Activated T-cell treated with anti-CD3 and anti-CD28 coated beads, Interleukin-2, amount 50 U/mL, for 72 hours (primary cell): ENCODE measurements at regions not wholly inside any gene's neighbourhood (a gene's known extent, or its start where the extent isn't known, plus 50 kb on each side); places are given as distances from the start of the nearest gene placed in this dataset.

Experiments used
- ATAC-seq, 2 donors: fragments of 150-1000 bp; cut with Tn5 transposase; replicated peaks in 1 of 2; 2 replicates each; pipeline ENCODE4 v1.10.0; 2021; ENCODE audit warnings: moderate library complexity in 2 of 2, mild to moderate bottlenecking in 1 of 2
- DNase-seq, 2 donors: peaks; one replicate each; pipeline ENCODE4 v3.0.0; 2021 to 2022; ENCODE audit warnings: mixed read lengths in 1 of 2
- H3K27ac Mint-ChIP-seq: one replicate; pipeline ENCODE4 v1.8.0; 2022; ENCODE audit warnings: mild to moderate bottlenecking, moderate library complexity, mixed read lengths
- H3K27me3 Mint-ChIP-seq: one replicate; pipeline ENCODE4 v1.8.0; 2022; ENCODE audit warnings: low read depth, mixed read lengths
- H3K36me3 Mint-ChIP-seq, 2 donors: one replicate each; pipeline ENCODE4 v1.8.0; 2022; ENCODE audit warnings: mixed read lengths in 2 of 2, mild to moderate bottlenecking in 1 of 2; ENCODE audit not compliant: insufficient read depth in 2 of 2
- H3K4me1 Mint-ChIP-seq: one replicate; pipeline ENCODE4 v1.8.0; 2022; ENCODE audit warnings: low read depth, mixed read lengths
- H3K4me3 Mint-ChIP-seq, 2 donors: one replicate each; pipeline ENCODE4 v1.8.0; 2022; ENCODE audit warnings: mild to moderate bottlenecking in 2 of 2, mixed read lengths in 2 of 2, moderate library complexity in 2 of 2
- H3K9me3 Mint-ChIP-seq, 2 donors: one replicate each; pipeline ENCODE4 v1.8.0; 2022; ENCODE audit warnings: mixed read lengths in 2 of 2

DNA sequence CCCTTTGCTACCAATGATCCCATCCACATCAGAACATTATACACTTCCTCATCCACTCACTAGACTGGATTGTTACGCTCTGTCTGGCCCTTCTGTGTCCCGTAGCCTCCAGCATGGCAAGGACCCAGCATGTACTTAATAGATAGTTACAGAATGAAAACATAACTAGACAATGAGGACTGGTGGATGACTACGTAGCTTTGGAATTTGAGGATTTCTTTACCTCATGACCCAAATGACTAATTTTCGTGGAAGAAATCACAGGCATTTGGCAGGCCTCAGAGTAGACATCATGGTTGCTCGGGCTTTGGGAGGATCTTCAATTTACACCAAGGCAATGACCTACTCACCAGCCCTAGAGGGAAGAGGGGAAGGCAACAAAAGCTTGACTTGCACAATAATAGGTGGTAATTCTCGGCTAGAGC is 299.8 kb downstream of the TLE1 start:
- H3K27ac Mint-ChIP-seq: no peak overlapping the region

DNA sequence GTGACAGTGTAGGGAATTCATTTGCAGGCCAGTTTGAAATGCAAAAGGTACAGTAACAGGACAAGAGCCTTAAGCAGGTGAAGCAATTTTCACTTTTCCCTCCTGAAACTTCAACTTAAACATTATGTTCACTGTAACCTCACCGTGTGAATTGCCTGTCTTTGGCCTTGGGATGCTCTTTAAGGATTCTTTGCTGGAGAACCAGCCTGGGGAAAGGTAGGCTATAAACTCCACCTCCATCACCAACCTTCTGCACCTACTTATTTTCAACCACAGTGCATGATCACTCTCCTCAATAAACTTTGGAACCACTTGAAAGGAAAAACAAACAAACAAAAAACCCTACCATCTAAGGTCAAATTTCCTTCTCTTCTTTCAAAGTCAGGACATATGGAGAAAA is 300.5 kb downstream of the TLE1 start:
- Mint-ChIP-seq H3K4me1 (no peaks in the 10 kb centered on the region), H3K4me3 (no peak overlapping the region), H3K9me3 (peaks cover 6 to 9% of the 10 kb centered on the region in 2 donors), H3K27ac (no peak overlapping the region), H3K36me3 (no peaks in the 10 kb centered on the region), H3K27me3 (no peaks in the 10 kb centered on the region)
- DNase-seq (no peak), ATAC-seq (no peak)

More for the DNA sequence above, 299.8 kb downstream of the TLE1 start:
- ATAC-seq (no peak), DNase-seq (no peak)
- Mint-ChIP-seq H3K9me3 (peaks cover 6 to 8% of the 10 kb centered on the region in 2 donors), H3K4me1 (no peaks in the 10 kb centered on the region), H3K27me3 (no peaks in the 10 kb centered on the region), H3K4me3 (no peak overlapping the region), H3K36me3 (no peaks in the 10 kb centered on the region)

DNA sequence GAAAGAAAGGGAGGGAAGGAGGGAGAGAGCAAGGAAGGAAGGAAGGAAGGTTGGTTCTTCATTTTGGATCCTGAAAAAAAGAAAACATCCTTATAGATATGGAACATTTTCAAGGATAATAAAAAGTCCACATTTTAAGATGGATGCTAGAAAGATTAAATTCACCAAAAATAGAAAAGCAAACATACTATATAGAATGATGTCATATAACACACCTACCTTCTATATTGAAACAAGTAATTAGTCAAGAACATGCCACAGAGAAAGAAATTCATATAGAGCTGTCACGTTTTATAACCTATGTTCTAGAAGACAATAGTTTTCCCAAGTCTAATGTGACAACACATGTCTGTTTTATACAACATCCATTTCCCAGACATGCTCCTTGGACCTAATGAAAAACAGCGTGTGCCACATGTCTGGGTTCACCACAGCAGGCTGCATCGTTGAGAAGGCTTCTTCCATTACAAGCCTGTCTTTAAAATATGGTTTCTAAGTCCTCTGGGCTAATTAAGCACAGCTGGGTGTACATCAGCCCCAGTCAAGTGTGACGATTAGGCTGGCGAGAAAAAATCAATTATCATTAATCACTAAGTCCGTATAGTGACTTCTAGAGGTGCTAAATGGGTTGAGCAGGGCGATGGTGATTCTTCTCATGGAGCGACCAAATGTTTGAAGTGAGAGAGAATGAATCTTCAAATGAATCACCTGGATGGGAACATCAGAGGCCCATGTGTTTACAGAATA is 301.8 kb downstream of the TLE1 start:
- DNase-seq (no peak), ATAC-seq (no peak)
- no peaks in the 10 kb centered on the region for H3K27me3 Mint-ChIP-seq
- no peak overlapping the region for H3K4me3 Mint-ChIP-seq
- no peaks in the 10 kb centered on the region for H3K36me3 Mint-ChIP-seq
- peaks cover 6 to 9% of the 10 kb centered on the region in 2 donors for H3K9me3 Mint-ChIP-seq
- no peak overlapping the region for H3K27ac Mint-ChIP-seq
- H3K4me1 Mint-ChIP-seq: no peaks in the 10 kb centered on the region

DNA sequence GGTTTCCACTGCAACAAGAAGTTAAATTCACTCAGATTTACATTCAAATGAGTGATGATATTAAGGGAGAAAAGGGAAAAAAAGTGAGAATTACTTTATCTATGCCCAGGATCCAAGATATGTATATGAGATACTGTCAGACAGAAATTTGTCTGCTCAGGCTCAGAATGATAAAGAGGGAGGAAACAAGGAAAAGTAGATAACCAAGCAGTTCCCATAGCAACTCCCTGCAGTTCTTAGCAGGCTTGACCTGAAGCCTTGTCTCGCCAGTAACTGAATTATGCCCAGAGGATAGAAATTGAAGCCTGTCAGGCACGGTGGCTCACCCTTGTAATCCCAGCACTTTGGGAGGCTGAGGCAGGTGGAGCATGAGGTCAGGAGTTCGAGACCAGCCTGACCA is 304.4 kb downstream of the TLE1 start:
- Mint-ChIP-seq H3K27ac (no peak overlapping the region), H3K27me3 (peaks cover 9% of the 10 kb centered on the region), H3K9me3 (peaks cover 2 to 6% of the 10 kb centered on the region in 2 donors), H3K36me3 (no peaks in the 10 kb centered on the region), H3K4me1 (no peaks in the 10 kb centered on the region), H3K4me3 (no peak overlapping the region)
- no peak for ATAC-seq
- DNase-seq: no peak

DNA sequence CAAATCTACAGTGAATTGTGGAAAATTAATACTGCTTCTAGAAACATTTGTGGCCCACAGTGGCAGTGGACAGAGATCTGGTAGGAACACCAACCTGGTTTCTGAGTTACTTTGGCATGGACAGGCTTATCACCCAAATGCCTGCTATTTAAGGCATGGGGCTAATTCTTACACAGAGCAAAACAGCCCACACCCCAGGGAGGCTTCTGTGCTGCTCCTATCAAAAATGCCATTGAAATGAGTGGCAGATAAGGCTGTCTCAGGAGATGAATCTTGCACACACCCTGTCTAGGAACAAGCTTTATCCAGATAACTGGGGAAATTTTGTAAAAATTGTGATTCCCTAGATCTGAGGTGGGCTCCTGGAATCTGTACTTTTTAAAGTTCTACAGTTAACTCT is 307.1 kb downstream of the TLE1 start:
- H3K9me3 Mint-ChIP-seq: peaks cover 2 to 4% of the 10 kb centered on the region in 2 donors
- no peak overlapping the region for H3K4me3 Mint-ChIP-seq
- no peak for DNase-seq
- ATAC-seq: no peak
- H3K4me1 Mint-ChIP-seq: no peaks in the 10 kb centered on the region
- H3K36me3 Mint-ChIP-seq: no peaks in the 10 kb centered on the region
- no peak overlapping the region for H3K27ac Mint-ChIP-seq
- H3K27me3 Mint-ChIP-seq: peaks cover 9% of the 10 kb centered on the region

DNA sequence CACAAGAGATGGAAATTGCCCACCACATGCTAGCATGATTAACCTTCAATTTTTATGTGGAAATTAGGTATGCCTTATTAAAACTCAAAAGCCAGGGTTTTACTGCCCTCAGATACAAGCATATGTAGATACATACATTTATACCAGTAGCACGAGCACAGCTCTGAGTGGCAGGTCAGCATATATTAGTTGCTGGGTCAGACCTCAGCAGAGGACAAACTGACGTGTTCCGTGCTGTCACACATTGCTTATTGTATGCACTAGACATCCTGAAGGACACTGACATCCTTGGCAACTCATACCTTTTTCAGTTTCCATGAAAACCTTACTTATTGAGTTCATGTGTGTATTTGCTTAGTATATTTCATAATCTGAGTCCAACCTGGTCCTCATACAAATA is 307.7 kb downstream of the TLE1 start:
- Mint-ChIP-seq H3K36me3 (no peaks in the 10 kb centered on the region), H3K9me3 (peaks cover 2 to 4% of the 10 kb centered on the region in 2 donors), H3K4me3 (no peak overlapping the region), H3K27ac (no peak overlapping the region), H3K27me3 (peaks cover 9% of the 10 kb centered on the region), H3K4me1 (no peaks in the 10 kb centered on the region)
- DNase-seq (no peak), ATAC-seq (no peak)

DNA sequence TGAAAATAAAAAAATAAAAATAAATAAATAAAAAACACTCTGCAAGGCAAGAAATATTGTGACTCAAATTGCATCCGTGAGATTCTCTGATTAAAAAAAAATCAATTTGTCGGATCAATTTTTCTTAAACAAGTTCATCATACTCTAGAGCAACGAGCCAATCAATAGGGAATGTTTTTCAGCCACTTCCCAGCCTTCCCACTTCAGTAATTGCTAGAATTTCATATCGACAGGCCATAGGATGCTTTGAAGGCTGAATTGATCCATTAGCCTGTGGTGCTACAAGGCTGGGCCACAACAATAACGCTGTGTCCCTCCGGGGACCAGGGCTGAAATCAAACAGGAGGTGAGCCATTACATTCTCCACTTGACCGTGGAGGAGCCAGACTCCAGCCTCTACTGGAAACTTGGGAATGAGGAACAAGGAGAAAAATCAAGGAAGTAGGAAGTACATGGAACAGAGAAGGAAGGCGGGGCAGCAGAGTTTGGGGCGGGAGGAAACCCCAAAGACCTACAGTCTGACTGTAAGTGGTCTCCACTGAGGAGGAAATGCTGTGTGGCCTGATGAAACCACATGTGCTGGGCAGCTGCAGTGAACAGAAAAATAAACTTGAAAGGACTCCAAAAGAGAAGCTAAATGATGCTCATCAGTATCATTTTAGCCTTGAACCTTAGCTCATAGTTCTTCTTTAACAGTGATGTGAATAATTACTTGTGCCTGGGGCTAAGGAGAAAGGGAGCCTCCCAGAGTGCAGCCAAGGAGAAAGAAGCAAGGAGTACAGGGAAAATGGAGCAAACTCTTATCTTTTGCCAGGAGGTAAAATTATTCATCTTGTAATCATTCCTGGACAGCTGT is 308.6 kb downstream of the TLE1 start:
- H3K9me3 Mint-ChIP-seq: peaks cover 0 to 2% of the 10 kb centered on the region in 2 donors
- no peak overlapping the region for H3K4me3 Mint-ChIP-seq
- DNase-seq (no peak), ATAC-seq (no peak)
- H3K27me3 Mint-ChIP-seq: peaks cover 9% of the 10 kb centered on the region
- no peaks in the 10 kb centered on the region for H3K4me1 Mint-ChIP-seq
- H3K27ac Mint-ChIP-seq: no peak overlapping the region
- no peaks in the 10 kb centered on the region for H3K36me3 Mint-ChIP-seq

DNA sequence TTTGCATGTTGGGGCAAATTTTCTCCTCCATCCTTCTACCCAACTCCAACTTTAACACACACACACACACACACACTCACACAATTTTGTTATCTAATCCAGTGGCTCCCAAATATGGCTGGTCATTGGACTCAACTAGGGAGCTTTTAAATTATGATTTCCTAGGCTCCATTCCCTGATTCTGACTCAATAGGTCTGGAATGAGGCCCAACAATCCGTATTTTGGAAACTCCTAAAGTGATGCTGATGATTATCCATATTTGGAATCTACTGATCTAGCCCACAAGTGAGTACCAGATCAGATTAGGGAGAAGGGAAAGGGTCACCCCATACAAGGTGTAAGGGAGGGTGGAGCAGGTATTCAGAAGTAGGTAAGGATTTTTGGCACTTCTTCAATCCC is 309.7 kb downstream of the TLE1 start:
- peaks cover 0 to 2% of the 10 kb centered on the region in 2 donors for H3K9me3 Mint-ChIP-seq
- no peak overlapping the region for H3K4me3 Mint-ChIP-seq
- DNase-seq (no peak), ATAC-seq (no peak)
- no peaks in the 10 kb centered on the region for H3K4me1 Mint-ChIP-seq
- no peaks in the 10 kb centered on the region for H3K36me3 Mint-ChIP-seq
- no peak overlapping the region for H3K27ac Mint-ChIP-seq
- H3K27me3 Mint-ChIP-seq: peaks cover 9% of the 10 kb centered on the region

DNA sequence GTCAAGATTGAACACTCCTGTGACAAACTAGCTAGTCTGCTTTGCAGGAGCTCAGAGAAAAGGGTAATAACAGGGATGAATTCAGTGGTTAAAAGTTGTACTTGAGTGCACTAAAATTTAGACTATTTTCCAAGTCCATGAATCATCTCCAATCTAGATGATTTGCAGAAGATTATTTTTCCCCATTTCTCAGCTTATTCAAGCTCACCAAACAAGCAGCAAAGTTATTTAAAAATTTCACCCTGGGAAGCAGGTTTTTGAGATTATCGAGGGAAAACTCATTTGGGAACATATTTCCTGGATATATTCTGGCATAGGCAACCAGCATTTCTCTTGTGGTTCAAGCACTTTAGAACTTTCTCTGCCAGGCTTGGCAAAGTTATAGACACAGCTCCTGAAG is 311.4 kb downstream of the TLE1 start:
- Mint-ChIP-seq H3K27ac (no peak overlapping the region), H3K9me3 (no peaks in the 10 kb centered on the region), H3K27me3 (peaks cover 9% of the 10 kb centered on the region), H3K4me3 (no peak overlapping the region), H3K4me1 (no peaks in the 10 kb centered on the region), H3K36me3 (no peaks in the 10 kb centered on the region)
- DNase-seq (no peak), ATAC-seq (no peak)

DNA sequence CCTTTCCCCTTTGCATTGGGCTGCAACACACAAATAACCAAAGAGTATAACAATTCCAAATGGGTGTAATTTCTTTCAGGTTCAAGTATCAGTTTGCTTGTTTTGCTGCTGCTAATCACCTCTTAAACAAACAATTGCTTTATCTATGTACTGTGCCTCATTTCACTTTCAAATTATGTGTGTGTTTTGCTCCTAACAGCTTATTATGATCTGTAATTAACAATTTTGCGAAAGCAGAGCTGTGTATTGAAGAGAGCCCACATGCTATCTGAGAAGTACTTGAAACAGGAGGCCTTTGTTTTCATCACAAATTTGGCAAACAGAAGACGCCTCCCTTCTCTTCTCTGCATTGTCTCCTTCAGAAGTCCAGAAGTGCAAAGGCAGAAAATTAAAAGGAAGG is 312.0 kb downstream of the TLE1 start:
- no peak for DNase-seq
- peaks cover 9% of the 10 kb centered on the region for H3K27me3 Mint-ChIP-seq
- no peaks in the 10 kb centered on the region for H3K4me1 Mint-ChIP-seq
- no peak overlapping the region for H3K27ac Mint-ChIP-seq
- no peaks in the 10 kb centered on the region for H3K36me3 Mint-ChIP-seq
- no peak overlapping the region for H3K4me3 Mint-ChIP-seq
- H3K9me3 Mint-ChIP-seq: no peaks in the 10 kb centered on the region
- no peak for ATAC-seq

DNA sequence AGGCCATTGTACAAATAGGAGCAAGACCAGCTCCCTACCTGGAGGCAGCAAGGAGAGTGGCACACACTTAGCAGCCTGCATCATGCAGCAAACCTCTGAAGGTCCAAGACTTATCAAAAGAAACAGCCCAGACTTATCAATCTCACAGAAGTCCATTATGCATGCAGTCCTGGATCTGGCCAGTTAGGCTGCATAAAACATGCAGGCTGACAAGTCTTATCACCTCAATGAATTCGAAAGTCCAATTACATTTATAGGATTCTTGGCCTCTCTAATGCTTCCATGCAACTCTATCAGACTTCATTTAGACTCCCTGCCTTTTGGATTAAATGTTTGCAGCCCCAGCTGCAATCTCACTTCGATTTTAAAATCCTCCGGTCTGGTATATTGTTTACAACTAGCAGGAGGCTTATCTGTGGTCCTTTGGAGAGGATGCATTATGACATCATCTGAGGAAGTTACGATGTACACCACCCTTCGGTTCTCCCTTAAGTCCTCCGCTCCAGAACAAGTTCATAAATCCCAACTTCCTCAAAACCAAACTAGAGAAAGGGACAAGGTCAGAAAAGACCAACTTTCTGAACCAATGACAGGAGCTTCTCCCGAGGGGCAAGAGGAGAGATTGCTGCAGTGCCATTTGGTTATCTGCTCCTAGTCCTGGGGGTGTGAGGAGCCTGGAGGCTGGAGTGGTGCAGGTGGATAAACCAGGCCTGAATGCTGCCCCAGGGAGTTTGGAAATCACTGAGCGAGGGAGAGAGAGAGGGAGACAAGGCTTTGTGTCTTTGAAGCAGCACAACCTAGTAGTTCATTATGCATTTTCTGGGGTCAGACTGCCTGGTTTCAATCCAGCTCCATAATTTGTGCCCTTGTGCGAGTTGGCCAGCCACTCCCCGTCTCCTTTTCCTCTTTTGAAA is 313.9 kb downstream of the TLE1 start:
- no peak overlapping the region for H3K27ac Mint-ChIP-seq
- H3K27me3 Mint-ChIP-seq: peaks cover under 1% of the 10 kb centered on the region
- no peaks in the 10 kb centered on the region for H3K36me3 Mint-ChIP-seq
- no peak overlapping the region for H3K4me3 Mint-ChIP-seq
- no peaks in the 10 kb centered on the region for H3K9me3 Mint-ChIP-seq
- no peak for ATAC-seq
- H3K4me1 Mint-ChIP-seq: no peaks in the 10 kb centered on the region
- DNase-seq: no peak

DNA sequence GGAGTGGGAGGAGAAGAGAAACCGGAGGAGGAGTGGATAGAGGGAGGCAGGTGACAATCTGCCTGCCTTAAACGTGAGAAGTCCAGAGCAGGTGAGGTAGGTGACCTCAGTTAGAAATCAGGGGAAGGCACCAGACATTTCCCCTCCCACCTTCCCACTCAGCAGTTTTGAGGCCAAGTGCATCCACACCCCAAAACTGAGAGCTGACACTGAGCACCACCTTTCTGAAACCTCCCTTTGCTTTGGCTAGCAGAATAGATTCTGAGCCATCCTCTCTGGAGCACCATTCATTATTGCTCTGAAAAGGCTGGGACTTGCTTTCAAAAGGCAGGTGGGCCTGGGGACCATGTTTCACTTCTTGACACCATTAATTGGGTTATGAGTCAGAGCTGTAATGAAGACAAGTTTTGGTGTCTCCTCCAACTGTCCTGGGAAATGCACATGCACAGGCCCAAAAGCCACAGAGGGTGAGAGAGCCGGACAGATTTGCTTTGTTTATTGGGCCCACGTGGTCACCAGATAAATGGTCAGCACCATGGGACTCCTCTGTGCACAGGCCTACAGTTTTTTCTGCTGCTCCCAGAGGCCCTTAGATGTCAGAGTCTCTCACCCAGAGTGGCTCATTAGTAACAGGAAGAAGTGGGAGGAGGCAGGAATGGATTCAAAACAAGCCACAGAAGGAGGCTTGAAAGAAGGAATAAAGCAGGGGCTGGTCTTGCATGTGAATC is 314.7 kb downstream of the TLE1 start:
- no peaks in the 10 kb centered on the region for H3K9me3 Mint-ChIP-seq
- DNase-seq (no peak), ATAC-seq (no peak)
- H3K27me3 Mint-ChIP-seq: no peaks in the 10 kb centered on the region
- H3K4me1 Mint-ChIP-seq: no peaks in the 10 kb centered on the region
- H3K4me3 Mint-ChIP-seq: no peak overlapping the region
- H3K36me3 Mint-ChIP-seq: no peaks in the 10 kb centered on the region
- no peak overlapping the region for H3K27ac Mint-ChIP-seq
